DMS 273 (cell line): ENCODE measurements at regions not wholly inside any gene's neighbourhood (a gene's known extent, or its start where the extent isn't known, plus 50 kb on each side); places are given as distances from the start of the nearest gene placed in this dataset.
"Not testable (repeated sequence)": the region's sequence is repeated elsewhere in the genome, so short reads cannot be mapped to it uniquely, and the experiment has no call there.

ENCODE experiments used
- DNase-seq: peaks from one replicate; lab custom pipeline; 2025; ENCODE audit not compliant: unreplicated experiment; lab: John Stamatoyannopoulos, UW

DNA sequence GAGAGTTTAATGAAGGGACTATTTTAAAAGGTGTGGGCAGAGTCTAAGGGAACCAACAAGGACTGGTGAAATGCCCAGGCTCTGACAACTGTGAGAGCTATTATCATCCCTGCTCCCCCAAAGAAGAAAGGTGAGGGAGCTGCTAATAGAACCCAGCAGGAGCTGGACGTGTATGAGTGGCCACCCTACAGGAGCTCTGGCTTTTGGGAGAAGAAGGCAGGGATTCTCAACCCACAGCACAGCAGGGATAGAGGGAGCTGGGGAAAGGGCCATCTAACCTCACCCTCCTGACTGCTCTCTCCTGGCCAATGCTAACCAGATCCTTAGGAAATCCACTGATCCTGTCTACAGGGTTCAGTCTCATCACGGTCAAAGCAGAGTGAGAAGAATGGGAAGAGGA lies 57.1 kb downstream of the GRIN2B start:
- no peak for DNase-seq

DNA sequence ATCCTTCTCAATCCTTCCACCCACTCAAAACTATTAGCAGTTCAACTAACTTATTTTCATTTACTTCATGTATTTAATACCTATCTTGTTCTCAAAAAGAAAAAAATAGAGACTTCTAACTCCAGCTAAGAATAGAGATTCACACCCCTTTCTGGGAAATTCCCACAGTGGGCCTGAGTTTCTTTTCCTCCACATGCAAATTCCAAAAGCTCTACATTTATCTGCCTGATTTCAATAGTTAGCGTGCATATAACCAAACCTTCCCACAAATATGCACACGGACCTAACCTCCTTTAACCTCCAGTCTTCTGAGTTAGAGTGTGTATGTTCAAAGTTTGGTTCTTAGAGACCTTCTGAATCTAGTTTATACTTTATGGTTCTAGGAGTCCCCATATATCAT lies 62.5 kb downstream of the GRIN2B start:
- no peak for DNase-seq

DNA sequence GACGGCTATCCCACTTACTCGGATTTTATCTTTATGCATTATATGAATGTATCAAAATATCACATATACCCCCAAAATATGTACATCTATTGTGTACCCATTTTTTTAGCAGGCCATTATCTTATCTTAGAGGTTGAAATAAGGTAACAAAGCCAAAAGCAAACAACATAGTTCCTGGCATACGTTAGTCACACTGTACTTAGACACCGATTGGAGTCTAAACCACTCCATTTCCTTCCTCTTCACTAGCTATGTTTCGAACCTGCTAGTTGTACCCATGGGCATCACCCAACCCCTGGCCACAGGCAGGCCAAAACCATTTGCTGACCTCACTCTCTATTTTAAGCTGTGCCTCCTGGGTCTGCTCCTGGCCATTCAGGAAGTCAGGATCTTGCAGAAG lies 66.3 kb downstream of the GRIN2B start:
- no peak for DNase-seq

DNA sequence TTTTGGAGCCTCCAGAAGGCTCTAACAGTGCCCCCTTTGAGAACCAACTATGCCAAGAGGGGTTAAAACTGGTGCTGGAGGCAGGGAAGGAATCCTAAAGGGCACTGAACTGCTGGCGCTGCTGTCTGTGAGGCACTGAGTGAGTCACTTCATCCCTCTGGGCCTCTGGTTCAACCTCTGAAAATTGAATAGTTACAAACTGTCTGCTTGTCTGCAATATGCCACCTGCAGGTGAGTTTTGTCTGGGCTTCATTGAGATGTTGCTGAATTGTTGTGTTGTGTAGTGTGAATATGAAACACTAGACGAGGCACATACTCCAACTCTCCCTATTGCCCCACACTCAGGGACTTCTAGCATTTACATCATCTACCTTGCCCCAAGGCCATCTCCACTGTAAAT lies 68.0 kb downstream of the GRIN2B start:
- no peak for DNase-seq

DNA sequence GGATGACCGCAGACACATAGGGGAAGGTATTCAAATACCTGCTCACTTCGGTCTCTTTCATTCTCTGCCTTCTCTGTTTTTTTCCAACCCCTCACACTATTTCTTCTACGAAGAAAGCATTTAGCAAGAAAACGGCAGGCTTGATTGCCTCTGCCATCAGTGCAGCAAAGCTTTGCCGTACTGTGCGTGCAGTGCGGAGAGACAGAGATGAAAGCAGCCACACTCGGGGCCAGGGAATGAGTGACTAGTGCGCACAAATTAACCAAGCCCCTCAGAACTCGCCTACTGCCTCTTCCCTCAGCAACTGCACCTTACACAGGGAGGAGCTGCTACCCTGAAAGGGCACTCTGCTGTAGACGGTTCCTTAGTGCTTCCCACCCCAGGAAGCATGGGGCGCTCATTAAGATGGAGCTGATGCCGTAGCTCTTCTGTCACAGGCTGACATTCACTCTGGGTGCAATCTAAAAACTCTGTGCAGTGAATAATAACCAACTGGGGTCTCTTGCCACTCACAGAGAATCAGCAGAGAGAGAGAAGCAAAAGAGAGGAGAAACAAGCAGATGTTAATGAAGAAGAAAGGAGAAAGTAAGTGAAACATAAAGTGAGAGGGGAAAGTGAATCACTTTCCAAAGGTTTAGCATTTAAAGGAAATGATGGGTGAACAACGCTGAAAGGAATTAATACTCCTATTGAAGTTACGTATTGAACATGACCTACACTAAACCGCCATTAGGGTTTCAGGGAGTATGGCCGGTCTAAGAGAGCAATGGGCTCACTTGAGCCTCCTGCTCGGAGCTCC lies 69.4 kb downstream of the GRIN2B start:
- no peak for DNase-seq

DNA sequence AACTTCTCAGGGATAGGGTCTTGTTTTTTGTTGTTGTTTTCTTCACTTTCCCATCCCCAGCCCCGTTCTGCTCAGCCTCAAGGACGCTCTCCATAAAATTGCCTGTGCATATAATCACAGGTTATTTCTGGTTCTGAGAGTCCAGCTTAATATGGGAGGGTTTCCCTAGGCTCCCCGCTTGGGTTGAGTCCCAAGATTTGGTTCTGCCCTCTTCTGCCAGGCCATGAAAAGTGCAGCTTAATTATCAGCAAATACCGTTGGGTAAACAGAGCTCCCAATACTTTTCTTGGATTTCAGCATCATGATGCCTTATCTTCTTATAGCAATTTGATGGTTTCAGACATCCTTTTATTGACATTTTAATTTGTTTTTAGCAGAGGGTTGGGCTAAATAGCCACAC lies 75.6 kb downstream of the GRIN2B start:
- DNase-seq = no peak

DNA sequence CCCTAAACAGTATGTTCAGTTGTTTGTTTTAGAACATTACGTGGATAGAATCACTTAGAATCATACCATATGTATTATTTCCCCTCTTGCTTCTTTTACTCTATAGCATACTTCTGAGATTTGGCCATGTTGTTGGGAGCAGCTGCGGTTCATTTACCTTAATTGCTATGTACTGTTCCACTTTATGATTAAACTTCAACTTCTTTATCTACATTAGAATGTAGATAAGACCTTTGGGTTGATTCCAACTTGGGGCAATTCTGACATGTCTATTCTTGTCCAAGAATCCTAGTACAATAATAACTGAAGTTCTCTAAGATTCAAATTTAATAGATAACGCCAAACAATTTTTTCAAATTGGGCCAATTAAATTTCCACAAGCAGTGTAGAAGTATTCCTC lies 80.7 kb downstream of the GRIN2B start:
- DNase-seq = no peak

DNA sequence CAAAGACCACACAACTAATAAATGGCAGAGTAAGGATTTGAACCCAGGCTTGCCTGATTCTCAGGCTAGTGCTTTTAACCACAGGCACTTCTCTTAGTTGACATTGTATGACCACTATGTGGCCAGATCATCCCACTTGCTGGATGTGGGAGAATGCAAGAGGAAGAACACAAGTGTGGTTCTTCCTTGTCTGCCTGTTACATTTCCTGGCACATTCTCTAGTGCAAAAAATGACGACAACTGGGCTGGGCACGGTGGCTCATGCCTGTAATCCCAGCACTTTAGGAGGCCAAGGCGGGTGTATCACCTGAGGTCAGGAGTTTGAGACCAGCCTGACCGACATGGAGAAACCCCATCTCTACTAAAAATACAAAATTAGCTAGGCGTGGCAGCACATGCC lies 83.0 kb downstream of the GRIN2B start:
- DNase-seq = not testable (repeated sequence)

DNA sequence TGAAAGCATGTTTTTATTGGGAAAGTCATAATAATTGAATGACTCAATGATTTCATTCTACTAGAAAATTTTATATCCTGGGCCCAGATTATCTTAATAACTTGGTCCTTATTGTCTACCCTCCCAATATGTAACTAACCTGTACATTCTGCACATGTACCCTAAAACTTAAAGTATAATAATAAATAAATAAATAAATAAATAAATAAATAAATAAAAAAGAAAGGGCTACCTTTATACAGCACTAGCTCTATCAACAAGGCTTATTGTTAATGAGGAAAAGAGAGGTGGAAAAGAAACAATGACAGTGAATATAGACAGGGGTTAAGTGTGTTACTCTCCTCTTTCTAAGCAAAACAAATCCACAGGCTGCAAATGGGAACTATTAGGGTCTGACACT lies 83.6 kb downstream of the GRIN2B start:
- DNase-seq = no peak

DNA sequence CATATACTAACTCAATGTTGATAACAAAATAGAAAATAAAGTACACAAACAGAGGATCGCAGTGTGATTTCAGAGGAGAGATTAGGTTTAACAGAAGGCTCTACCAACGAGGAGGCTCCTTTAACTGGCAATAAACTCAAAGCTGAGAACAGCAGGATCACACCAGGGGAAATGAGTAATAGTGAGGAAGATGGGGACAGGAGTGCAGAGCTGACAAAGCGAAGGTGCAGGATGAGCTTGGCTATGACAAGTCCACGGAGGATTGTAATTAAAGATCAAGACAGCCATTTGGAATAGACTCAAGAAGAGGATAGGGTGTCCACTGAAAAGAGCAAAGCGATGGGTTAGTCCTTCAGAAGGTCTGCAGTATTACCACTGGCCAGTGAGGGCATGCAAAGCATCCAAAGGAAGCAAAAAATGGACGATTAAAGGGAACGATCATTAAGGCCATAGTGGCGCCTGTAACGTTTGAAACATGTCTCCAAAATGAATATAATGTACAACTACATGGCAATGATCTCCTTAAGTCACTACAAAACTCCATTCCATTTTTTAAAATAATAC lies 85.3 kb downstream of the GRIN2B start:
- DNase-seq = no peak

DNA sequence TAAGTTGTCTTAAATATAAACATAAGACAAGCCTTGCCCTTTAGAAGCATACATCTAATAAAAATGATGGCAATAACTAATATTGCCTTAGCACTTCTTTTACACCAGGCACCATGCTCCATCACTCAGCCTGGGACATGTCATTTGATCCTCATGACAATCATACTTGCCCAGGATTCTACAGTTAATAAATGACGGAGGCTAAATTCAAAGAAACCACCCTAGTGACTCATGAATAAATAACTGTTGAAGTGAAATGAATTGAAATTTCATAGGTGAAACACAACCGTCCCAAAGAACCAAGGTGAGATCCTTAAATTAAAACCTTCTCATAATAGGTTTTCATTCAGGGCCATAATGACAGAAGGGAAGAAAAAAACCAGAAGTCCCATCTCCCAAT lies 89.5 kb downstream of the GRIN2B start:
- DNase-seq = no peak

DNA sequence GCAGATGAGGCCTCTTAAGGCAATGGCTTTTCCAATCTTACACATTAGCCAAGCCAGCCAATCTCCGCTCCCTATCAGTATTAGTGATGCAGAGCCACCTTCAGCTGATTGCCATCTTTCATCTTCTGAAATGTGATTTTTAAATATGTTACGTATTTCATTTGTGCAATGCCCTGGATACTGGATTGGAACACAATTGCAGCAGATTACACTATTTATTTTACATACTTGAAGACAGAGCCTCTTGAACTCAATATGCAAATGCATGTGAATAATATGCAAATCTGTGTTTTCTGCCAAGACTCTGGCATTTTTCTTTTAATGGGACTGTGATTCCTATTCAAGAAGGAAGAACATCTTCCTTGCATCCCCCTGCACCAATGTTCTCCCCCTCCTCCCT lies 90.5 kb downstream of the GRIN2B start:
- no peak for DNase-seq

DNA sequence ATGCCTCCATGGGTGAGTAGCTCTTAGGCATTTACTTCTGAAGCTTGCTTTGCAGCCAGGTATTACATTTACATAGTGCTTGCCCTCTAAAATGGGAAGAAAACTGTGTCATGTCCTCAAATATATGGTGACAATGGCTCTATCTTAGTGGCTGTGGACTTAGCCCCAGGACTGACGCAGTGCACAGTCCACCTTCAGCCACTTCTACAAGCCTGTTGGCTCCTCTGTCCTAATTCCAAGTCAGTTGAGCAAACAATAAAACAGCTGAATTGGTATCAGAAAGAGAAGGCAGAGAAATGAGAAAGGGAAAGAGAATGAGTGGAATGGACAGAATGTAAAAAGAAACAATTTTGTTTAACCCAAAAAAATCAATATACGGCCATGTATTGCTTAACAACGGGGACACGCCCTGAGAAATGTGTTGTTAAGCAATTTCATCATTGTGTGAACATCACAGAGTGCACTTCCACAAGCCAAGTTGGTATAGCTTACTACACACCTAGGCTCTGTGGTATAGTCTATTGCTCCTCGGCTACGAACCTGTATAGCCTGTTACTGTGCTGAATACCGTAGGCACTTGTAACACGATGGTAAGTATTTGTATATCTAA lies 93.5 kb downstream of the GRIN2B start:
- no peak for DNase-seq

DNA sequence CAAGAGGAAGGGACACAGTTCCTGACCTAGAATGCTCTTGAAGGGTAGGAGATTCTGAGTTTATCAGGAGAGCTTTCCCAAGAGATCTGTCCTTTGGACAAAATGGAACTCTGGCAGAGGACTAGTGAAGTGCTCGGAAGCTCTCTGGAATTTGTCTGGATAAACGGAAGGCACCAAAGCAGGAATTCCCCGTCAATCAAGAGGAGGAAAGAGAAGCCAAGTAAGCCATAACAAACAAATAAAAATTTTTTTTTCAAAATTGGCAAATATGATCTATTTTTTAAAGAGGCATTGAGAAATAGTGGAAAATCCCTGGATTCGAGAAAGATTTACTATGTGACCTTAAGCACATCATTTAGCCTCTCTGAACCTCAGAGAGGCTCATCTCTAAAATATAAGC lies 99.2 kb downstream of the GRIN2B start:
- no peak for DNase-seq

DNA sequence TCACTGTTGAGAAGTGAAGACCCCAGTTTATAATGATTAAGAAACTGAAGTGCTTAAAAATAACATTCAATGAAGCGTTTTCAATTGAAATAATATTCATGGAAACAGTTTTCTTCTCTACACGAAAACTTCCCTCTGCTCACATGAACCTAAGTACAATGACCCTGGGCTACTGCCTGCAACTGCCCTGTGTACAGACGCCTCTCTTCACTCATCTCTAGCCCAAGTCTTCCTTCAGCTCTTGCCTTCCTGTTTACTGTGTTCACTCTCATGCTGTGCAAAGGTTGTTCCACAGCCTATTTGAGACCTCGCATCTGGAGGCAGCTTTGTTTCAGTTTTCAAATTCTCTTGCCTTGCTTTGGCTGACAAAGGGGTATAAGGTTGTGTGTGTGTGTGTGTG lies 100.8 kb downstream of the GRIN2B start:
- no peak for DNase-seq

DNA sequence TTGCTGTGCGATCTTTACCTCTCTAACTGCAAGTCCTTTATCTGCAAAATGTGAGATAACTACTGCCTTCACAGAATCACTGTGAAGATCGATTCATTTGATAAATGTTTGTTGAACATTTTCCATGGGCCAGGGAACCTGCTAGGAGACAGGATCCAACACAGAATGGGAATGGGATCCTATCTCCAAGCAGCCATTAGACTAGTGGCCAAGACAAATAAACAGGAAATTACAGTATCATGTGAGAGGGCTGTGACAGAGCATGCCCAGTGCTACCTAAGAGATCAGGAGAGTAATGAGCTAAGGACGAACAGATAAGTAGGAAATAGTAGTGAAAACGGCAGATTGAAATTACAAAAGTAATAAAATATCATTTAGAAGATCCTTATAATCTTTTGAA lies 105.7 kb downstream of the GRIN2B start:
- no peak for DNase-seq

DNA sequence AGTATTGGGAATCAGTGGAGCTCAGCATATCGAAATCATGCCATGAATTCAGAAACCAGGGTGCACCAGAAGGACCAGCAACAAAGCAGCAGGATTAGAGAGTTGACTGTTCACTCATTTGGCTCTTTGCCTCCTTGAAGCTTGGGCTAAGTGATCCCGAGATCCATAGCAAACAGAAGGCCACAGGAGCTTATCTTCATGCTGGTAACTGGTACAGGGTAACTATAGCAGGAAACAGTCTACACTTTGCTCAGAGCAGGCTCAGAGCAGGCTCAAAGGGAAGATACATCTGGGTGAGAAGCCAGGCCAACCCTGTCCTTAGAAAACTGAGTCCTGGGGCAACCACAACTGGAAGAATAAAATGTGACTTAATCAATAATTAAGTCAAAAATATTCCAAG lies 111.1 kb downstream of the GRIN2B start:
- DNase-seq = no peak

DNA sequence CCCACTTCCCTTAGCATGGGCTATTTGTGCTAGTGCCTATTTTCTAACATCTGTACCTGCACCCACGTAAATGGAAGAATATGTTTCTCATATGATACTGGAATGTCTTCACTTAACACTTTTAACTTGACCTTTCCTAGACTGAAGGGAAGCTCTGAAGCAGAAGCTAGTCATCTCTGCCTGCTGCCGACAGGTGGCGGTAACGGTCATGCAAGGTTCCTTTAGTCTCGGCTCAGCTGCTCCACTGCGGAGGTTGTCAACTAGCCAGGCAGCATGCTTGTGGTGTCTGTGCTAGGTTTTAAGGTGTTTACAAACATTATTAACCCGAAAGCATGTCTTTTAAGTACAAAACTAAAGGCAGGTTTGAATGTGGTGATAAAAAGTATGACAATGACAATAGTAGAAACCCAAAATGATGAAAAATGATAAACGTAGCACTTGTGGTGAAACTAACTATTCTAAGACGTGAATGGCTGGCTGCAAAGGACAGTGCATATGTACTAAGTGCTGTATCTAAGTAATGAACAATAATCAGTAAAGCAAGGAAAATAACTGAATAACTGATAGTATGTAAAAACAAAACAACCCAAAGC lies 117.2 kb downstream of the GRIN2B start:
- peak; percentile 74 for DNase-seq

DNA sequence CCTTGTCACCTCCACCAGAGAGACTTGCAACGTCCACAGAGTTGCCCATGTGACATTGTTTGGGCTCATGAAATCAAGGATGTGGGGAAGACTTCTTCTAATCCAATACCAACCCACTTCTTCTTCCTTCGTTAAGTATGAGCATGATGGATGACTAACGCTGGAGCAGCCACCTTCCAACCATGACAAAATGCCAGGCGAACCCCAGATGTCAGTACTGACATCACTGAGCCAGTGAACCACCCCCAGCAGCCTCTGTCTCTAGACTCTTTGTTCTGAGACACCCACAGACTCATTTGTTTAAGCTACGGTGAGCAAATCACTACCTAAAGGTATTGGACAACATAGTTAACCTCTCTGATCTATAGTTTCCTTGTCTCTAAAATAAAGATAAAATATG lies 123.7 kb downstream of the GRIN2B start:
- no peak for DNase-seq

DNA sequence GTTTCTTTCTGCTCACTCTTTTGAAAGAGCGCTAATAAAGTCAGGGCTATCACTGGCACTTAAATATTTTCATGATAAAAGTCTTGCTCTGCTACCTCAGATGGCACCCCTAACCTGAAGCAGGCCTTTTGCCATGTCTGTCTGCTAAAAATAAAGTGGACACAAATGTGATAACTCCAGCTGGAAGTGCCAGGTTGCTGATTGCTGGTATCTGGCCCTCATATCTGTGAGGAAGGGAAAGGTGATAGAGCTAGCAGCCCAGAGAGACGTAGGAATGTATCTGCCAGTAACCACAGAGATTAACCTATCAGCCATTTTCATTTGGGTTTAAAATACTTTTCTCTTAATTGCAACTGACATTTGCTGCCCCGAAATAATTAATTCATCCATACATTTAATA lies 127.9 kb downstream of the GRIN2B start:
- DNase-seq = no peak

DNA sequence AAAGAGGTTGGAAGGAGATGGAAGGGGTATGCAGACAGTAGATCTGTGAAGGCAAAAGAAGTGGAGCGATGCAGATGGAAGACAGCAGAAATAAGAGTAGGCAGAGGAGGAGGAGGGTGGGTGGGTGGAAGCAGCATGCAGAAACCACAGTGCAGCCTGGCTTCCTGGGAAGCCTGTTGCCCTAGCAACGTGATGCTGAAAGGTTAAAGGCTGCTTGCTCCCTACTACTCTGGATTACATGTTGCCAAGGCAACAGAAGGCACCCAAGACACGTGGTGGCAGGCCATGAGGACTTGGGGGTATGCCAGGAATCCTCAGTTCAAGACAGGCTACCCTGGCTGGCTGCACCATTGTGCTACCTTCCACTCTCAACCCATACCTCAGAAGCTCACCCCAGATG lies 129.6 kb downstream of the GRIN2B start:
- DNase-seq = peak; percentile 62

DNA sequence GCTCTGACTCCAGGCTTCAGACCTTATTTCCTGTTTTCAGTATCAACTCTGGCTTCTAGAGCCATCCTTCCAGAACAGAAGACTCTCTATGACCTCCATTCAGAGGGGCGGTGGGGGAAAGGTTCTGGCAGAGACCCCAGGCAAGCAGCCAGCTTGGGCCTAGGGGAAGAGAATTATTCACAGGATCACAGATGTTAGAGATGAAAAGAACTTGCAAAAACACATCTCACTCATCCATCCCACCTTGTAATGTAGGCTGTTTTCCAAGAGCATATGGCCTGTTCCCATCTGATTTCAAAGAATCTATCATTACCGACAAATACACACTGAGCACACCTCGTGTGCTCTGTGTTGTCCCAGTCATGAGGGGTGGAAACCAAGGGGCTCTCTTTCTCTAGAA lies 131.9 kb downstream of the GRIN2B start:
- peak; percentile 14 for DNase-seq
